Fibroblast of villous mesenchyme (primary cell): ENCODE measurements at regions not wholly inside any gene's neighbourhood (a gene's known extent, or its start where the extent isn't known, plus 50 kb on each side); places are given as distances from the start of the nearest gene placed in this dataset.
A peak's percentile ranks its signal among the peaks of the same experiment; 100 is the strongest.
"Not testable (repeated sequence)": the region's sequence is repeated elsewhere in the genome, so short reads cannot be mapped to it uniquely, and the experiment has no call there.

Experiments used
- DNase-seq: peaks from one replicate; pipeline ENCODE4 v3.0.0-alpha.2; 2010; ENCODE audit warnings: low read depth
- H3K4me3 ChIP-seq: 2 replicates; pipeline ENCODE4 v1.5.1; 2011; ENCODE audit warnings: low read depth, mild to moderate bottlenecking, low read length
- TF ChIP-seq, protein P1 (sequence below): IDR thresholded peaks from 2 replicates; pipeline ENCODE4 v1.5.1; 2012; ENCODE audit warnings: low read depth, mild to moderate bottlenecking, low read length; ENCODE audit not compliant: insufficient read depth

DNA sequence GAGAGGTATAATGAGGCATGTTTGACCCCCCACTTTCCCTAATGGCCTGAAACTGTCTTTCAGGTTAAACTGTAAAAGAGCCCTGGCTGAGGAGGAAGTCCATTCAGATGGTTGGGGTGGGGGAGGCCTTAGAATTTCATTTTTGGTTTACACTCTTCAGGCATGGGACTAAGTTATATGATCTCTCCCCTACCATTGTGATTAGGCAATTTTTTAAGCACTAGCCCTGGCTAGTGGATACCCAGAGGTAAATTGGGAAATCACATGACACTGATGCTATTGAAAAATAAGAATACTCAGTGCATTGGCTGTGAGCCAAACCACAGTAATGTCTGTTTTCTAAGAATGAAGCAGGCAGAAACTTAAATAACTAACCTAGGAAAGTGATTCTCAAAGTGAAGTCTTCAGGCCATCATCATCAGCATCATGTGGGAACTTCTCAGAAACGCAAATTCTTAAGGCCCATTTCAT, 149.7 kb downstream of the RRAGB start:
- DNase-seq, result peak; percentile 3
- TF ChIP-seq, protein P1, sequence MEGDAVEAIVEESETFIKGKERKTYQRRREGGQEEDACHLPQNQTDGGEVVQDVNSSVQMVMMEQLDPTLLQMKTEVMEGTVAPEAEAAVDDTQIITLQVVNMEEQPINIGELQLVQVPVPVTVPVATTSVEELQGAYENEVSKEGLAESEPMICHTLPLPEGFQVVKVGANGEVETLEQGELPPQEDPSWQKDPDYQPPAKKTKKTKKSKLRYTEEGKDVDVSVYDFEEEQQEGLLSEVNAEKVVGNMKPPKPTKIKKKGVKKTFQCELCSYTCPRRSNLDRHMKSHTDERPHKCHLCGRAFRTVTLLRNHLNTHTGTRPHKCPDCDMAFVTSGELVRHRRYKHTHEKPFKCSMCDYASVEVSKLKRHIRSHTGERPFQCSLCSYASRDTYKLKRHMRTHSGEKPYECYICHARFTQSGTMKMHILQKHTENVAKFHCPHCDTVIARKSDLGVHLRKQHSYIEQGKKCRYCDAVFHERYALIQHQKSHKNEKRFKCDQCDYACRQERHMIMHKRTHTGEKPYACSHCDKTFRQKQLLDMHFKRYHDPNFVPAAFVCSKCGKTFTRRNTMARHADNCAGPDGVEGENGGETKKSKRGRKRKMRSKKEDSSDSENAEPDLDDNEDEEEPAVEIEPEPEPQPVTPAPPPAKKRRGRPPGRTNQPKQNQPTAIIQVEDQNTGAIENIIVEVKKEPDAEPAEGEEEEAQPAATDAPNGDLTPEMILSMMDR, result no peak
- H3K4me3 ChIP-seq, result no peak overlapping the region

DNA sequence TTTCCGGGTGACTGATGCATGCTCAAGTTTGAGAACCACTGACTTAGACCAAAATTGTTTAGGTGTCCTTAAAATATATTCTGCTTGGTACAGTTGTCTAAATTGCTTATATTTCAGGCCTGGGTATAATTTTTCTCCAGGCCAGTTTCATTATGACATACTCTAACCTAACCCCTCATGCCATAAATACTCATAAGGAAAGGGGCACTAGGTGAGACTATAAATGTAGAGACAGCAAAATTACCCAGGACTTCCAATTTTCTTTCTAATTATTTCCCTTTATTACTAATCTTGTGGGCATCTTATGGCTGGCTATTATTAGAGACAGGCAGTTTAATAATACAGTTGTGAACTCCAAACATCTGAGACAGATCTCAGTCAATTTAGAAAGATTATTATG, 150.2 kb downstream of the RRAGB start:
- H3K4me3 ChIP-seq, result no peak overlapping the region
- TF ChIP-seq, protein P1, result no peak
- DNase-seq, result no peak

DNA sequence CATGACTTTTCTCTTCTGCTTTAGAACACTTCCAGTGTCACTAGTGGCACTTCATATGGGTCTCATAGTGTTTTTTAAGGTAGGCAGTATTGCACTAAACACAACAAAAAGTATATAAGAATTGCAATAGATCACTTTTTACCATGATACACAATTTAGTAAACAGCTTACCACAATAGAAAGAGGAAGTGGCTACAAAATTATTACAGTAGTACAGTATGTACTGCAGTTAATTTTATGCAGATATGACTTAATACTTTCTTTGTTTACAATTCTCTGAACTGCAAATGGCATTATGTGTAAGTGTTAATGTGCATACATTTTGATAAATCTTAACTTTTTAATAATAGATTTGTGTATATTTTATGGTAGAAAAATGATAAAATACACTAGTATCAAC, 157.3 kb downstream of the RRAGB start:
- DNase-seq, result no peak
- H3K4me3 ChIP-seq, result no peak overlapping the region
- TF ChIP-seq, protein P1, result no peak

DNA sequence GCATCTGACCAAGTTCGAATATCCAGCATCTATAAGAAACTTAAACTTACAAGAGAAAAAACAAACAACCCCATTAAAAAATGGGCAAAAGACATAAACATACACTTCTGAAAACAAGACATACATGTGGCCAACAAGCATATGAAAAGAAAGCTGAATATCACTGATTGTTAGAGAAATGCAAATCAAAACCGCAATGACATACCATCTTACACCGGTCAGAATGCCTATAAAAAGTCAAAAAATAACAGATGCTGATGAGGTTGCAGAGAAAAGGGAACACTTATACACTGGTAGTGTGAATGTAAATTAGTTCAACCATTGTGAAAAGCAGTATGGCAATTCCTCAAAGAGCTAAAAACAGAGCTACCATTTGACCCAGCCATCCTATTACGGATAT, 166.0 kb downstream of the RRAGB start:
- DNase-seq, H3K4me3 ChIP-seq: not testable (repeated sequence)

DNA sequence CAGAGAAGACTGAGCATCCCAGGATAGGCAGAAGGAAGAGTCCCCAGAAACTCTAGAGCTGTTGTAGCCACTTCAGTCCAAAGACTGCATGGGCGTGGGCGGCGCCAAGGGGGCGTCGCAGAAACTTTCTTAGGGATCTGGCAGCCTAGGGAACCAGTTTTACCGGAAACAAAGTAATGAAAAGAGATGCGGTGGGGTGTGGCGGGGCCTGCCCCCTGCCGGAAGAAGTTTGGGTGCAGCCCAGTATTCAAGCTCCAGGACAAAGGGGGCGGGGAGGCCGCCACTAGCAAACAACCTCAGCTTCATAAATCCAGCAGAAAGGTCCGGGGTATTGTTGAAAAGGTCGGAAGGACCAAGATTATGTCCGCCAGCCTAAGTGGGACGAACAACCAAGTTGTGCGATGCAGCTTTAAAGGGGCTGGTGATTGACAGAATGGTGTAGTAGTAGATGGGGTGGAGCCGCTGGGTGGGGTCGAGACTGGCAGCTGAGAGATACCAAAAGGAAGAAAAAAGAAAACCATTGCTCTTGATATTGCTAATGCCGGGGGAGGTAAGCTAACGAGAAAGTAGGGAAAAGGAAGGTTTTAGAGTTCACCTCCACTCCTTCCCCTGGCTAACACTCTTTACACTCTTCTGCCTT, 190.5 kb downstream of the RRAGB start:
- peak overlapping the region; percentile 61 for H3K4me3 ChIP-seq
- TF ChIP-seq, protein P1, result peak; percentile 31
- DNase-seq, result peak; percentile 12

DNA sequence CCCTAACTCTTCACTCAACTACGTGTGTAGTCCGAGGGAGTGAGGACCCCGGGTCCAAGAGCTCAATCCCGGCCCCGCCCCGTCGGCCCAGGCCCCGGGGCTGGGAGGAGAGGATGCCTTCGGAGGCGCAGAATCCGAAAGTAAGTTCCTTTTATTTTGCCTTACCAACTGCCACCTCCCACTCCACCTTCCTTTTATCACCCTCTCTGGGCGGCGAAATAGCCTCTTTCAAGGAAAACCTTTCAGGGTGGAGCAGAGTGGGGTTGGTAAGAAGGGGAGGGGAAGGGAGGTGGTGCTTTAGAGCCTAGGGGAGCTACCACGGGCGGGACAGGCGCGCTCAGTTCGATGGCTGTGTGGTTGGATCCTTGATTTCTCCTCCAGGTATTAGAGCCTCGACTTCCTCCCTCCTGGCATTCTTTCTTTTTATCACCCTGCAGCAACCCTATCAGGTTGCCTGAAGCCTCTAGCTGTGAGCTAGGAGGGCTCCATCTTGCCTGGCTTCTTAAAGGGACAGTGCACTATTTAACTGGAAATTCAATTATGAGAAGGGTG, 191.2 kb downstream of the RRAGB start:
- H3K4me3 ChIP-seq, result peak overlapping the region; percentile 61
- TF ChIP-seq, protein P1, result no peak
- DNase-seq, result no peak

DNA sequence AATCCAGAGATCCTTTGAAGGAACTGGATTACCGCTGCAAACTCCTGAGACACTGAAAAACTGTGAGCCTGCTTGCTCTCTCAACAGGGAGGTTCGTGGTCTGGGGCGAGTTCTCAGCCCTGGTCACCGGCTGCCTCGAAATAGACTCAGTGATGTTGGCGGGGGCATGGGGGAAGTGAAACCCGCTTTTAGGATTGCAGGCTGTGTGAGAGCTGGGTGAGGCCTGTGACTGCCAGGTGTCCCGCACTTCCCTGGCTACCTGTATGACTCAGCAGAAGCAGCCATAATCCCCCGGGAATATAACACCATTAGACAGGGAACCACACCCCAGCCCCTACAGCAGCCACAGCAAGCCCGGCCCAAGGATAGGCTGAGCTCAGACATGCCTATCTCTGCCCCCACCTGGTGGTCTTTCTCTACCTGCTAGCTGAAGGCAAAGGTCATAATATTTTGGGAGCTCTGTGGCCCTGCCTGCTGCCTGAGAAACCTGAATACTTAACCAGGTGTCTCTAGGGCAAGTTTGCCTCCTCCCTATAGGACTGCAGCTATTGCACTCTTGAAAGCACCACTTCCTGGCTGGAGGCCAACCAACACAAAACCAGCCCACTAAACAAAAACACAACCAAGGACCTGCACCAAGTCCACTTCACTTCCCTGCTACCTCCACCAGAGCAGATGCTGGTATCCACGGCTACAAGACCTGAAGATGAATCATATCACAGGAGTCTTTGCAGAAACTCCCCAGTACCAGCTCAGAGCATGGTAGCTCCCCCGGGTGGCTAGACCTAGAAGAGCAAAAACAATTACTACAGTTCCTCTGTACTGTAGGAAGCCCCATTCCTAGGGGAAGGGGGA, 202.0 kb downstream of the RRAGB start:
- H3K4me3 ChIP-seq, result no peak overlapping the region
- DNase-seq, result no peak
- TF ChIP-seq, protein P1, result no peak
